HepG2 (cell line): ENCODE measurements at regions not wholly inside any gene's neighbourhood (a gene's known extent, or its start where the extent isn't known, plus 50 kb on each side); places are given as distances from the start of the nearest gene placed in this dataset.

Experiments used
- ATAC-seq: fragments of 200-7000 bp; cut with Tn5 transposase; 3 replicates; pipeline ENCODE4 v1.9.1; 2020; ENCODE audit warnings: mild to moderate bottlenecking, moderate library complexity
- BruUV-seq: library from RNA; stranded (reverse); fragments of 400-500 nt; replicated peaks from 2 replicates; lab custom pipeline; 2021; lab: Mats Ljungman, UMichigan
- CTCF ChIA-PET: fragments of 300-600 bp; formaldehyde crosslinking; extraction: SDS; loops from one replicate; lab custom pipeline; 2021; ENCODE audit warnings: low total read pairs, inconsistent platforms, low intra/inter-chr PET ratio; lab: Yijun Ruan, JAX
- POLR2A ChIA-PET: fragments of 350-600 bp; sonication (Branson Sonifier 250); formaldehyde crosslinking; loops from one replicate; lab custom pipeline; 2020; ENCODE audit warnings: antibody characterized with exemption, inconsistent platforms; lab: Yijun Ruan, JAX
- DNase-seq: peaks from one replicate; pipeline ENCODE4 v3.0.0-alpha.2; 2015; ENCODE audit warnings: low spot score
- FAIRE-seq: peaks from 3 replicates; lab custom pipeline; 2011; peaks lifted over from hg19 to GRCh38; lab: Jason Lieb, UNC
- H2AFZ ChIP-seq: one replicate; pipeline ENCODE4 v1.6.1; 2011; ENCODE audit warnings: low read length, inconsistent platforms
- H3K27ac ChIP-seq: fragments of 300-600 bp; 3 replicates; pipeline ENCODE4 v1.8.0; 2011; ENCODE audit warnings: mixed run types, mild to moderate bottlenecking, mixed read lengths, low read length, inconsistent platforms; ENCODE audit not compliant: insufficient read depth; ENCODE audit errors: extremely low read length
- H3K27me3 ChIP-seq, 2 experiments: fragments of 200-600 bp in 1 of 2; 2 replicates in 1 of 2; 3 replicates in 1 of 2; pipeline versions ENCODE4 v1.6.0 to v1.8.0; 2011; ENCODE audit warnings: low read length in 2 of 2, mild to moderate bottlenecking in 2 of 2, moderate library complexity in 2 of 2, inconsistent platforms in 1 of 2; ENCODE audit not compliant: insufficient read depth in 2 of 2, control insufficient read depth in 1 of 2
- H3K36me3 ChIP-seq, 2 experiments: fragments of 200-600 bp in 1 of 2; replicated peaks in 1 of 2; 2 replicates in 1 of 2; 3 replicates in 1 of 2; pipeline versions ENCODE4 v1.5.1 to v1.8.0; 2011; ENCODE audit warnings: low read length in 2 of 2, inconsistent platforms in 1 of 2; ENCODE audit not compliant: insufficient read depth in 2 of 2, control insufficient read depth in 1 of 2
- H3K4me1 ChIP-seq: 2 replicates; pipeline ENCODE4 v1.5.1; 2012; ENCODE audit warnings: low read length, inconsistent platforms; ENCODE audit not compliant: insufficient read depth
- H3K4me2 ChIP-seq: 2 replicates; pipeline ENCODE4 v1.6.0; 2011; ENCODE audit warnings: low read depth, low read length, inconsistent platforms
- H3K4me3 ChIP-seq, 3 experiments: fragments of 200-600 bp in 1 of 3; sonication (generic), shearing (Covaris generic) in 1 of 3; replicated peaks in 1 of 3; 2 replicates each; pipeline ENCODE4 v1.5.1; 2011 to 2016; ENCODE audit warnings: low read length in 3 of 3, inconsistent platforms in 2 of 3, low read depth in 2 of 3, mild to moderate bottlenecking in 2 of 3, control low read depth in 1 of 3, mixed read lengths in 1 of 3; ENCODE audit not compliant: insufficient read depth in 1 of 3
- H3K79me2 ChIP-seq: one replicate; pipeline ENCODE4 v1.6.1; 2011; ENCODE audit warnings: low read length, inconsistent platforms; ENCODE audit not compliant: insufficient read depth
- H3K9ac ChIP-seq: 2 replicates; pipeline ENCODE4 v1.6.0; 2011; ENCODE audit warnings: mild to moderate bottlenecking, low read depth, low read length, inconsistent platforms; ENCODE audit not compliant: insufficient read depth
- H3K9me3 ChIP-seq: 2 replicates; pipeline ENCODE4 v1.5.1; 2012; ENCODE audit warnings: mild to moderate bottlenecking, low read length
- H4K20me1 ChIP-seq: 2 replicates; pipeline ENCODE4 v1.6.0; 2011; ENCODE audit warnings: inconsistent platforms, mild to moderate bottlenecking, low read length, moderate library complexity; ENCODE audit not compliant: insufficient read depth
- ATAD3A ChIP-seq: sonication (generic); formaldehyde crosslinking; IDR thresholded peaks from 2 replicates; pipeline ENCODE4 v1.4.0; 2020; ENCODE audit warnings: missing genetic modification reagents
- CREBL2 ChIP-seq: sonication (generic); formaldehyde crosslinking; IDR thresholded peaks from 2 replicates; pipeline ENCODE4 v1.8.1; 2023; ENCODE audit warnings: missing genetic modification reagents, mild to moderate bottlenecking, borderline replicate concordance
- DR1 ChIP-seq: sonication (generic); formaldehyde crosslinking; IDR thresholded peaks from 2 replicates; pipeline ENCODE4 v1.8.0; 2021; ENCODE audit warnings: mild to moderate bottlenecking, missing genetic modification reagents, inconsistent platforms
- FOXK2 ChIP-seq: fragments of 450-650 bp; IDR thresholded peaks from 2 replicates; pipeline ENCODE4 v1.6.1; 2016
- NPAS2 ChIP-seq: sonication (generic); formaldehyde crosslinking; IDR thresholded peaks from 2 replicates; pipeline ENCODE4 v1.8.0; 2022; ENCODE audit warnings: mild to moderate bottlenecking, missing genetic modification reagents, borderline replicate concordance
- SAP130 ChIP-seq: IDR thresholded peaks from 2 replicates; pipeline ENCODE4 v1.6.1; 2016; ENCODE audit warnings: low read depth
- STAT6 ChIP-seq: sonication (generic); formaldehyde crosslinking; IDR thresholded peaks from 2 replicates; pipeline ENCODE4 v1.4.0; 2020; ENCODE audit warnings: missing genetic modification reagents, mild to moderate bottlenecking, borderline replicate concordance
- THRA ChIP-seq: sonication (generic); formaldehyde crosslinking; IDR thresholded peaks from 2 replicates; pipeline ENCODE4 v1.4.0; 2020; ENCODE audit warnings: missing genetic modification reagents, borderline replicate concordance
- ZFP36 ChIP-seq: fragments of 150-350 bp; IDR thresholded peaks from 2 replicates; pipeline ENCODE4 v1.6.1; 2018; ENCODE audit warnings: borderline replicate concordance, low read length, low read depth; ENCODE audit not compliant: partially characterized antibody
- ZFP91 ChIP-seq: sonication (generic); formaldehyde crosslinking; IDR thresholded peaks from 2 replicates; pipeline ENCODE4 v1.9.0; 2022; ENCODE audit warnings: missing genetic modification reagents, mild to moderate bottlenecking, borderline replicate concordance
- ZNF234 ChIP-seq: sonication (generic); formaldehyde crosslinking; conservative IDR thresholded peaks from 2 replicates; pipeline ENCODE4 v1.5.1; 2020; ENCODE audit warnings: mild to moderate bottlenecking, missing genetic modification reagents
- ZNF329 ChIP-seq: sonication (generic); formaldehyde crosslinking; IDR thresholded peaks from 2 replicates; pipeline ENCODE4 v1.9.0; 2021; ENCODE audit warnings: low read depth, mild to moderate bottlenecking, missing genetic modification reagents
- ZNF530 ChIP-seq: sonication (generic); formaldehyde crosslinking; IDR thresholded peaks from 2 replicates; pipeline ENCODE4 v1.5.0; 2020; ENCODE audit warnings: low read depth, mild to moderate bottlenecking, missing genetic modification reagents
- ZNF780A ChIP-seq: sonication (generic); formaldehyde crosslinking; IDR thresholded peaks from 2 replicates; pipeline ENCODE4 v1.8.0; 2022; ENCODE audit warnings: mild to moderate bottlenecking, missing genetic modification reagents, moderate library complexity
- WGBS: methylation state at CpG from one replicate; pipeline ENCODE4 v1.1.6; 2017; ENCODE audit warnings: low lambda C conversion rate; 5-methylcytosine and 5-hydroxymethylcytosine counted together
- in situ Hi-C: cut with HindIII; loops from 2 replicates; pipeline ENCODE4 v1.10.0; 2017; ENCODE audit warnings: low pct_unique_long_range_greater_than_20kb; ENCODE audit not compliant: extremely low pct_ligation_motif_present
- intact Hi-C: fragments of 100-400 bp; cut with micrococcal nuclease; formaldehyde crosslinking; loops from one replicate; pipeline ENCODE4 v1.10.0; 2022; ENCODE audit not compliant: unreplicated experiment

- H3K27me3 ChIP-seq: no peaks in the 10 kb centered on the region
- H4K20me1 ChIP-seq: no peaks in the 10 kb centered on the region
- TF ChIP-seq THRA: no peak
- no peak for TF ChIP-seq ZFP36
- no peak for TF ChIP-seq ZNF530 (CRISPR knock-in tag)
- no peak for TF ChIP-seq FOXK2
- TF ChIP-seq ZNF234 (CRISPR knock-in tag): no peak
- TF ChIP-seq SAP130 (CRISPR knock-in tag): no peak
- no peak for TF ChIP-seq ATAD3A (CRISPR knock-in tag)
- TF ChIP-seq, all 625 proteins: peak for 0
- in situ Hi-C loops: no loop called here
- no peaks in the 10 kb centered on the region for H3K36me3 ChIP-seq
- peaks cover 22% of the 10 kb centered on the region for H3K4me1 ChIP-seq
- H3K4me3 ChIP-seq: no peak overlapping the region
- H3K9ac ChIP-seq: no peak overlapping the region
- ATAC-seq (no peak), FAIRE-seq (no peak), DNase-seq (no peak)
- H3K9me3 ChIP-seq: no peaks in the 10 kb centered on the region
- no TSS peak for BruUV-seq
- H2AFZ ChIP-seq: no peak overlapping the region
- H3K79me2 ChIP-seq: no peaks in the 10 kb centered on the region
- H3K4me2 ChIP-seq: no peak overlapping the region
- ChIA-PET POLR2A (no interaction called here), CTCF (no interaction called here)
- intact Hi-C loops: no loop called here
- no peak overlapping the region for H3K27ac ChIP-seq
- 56% methylated on average over 5 of the region's 5 CpGs for WGBS
These were observed 462.5 kb downstream of the KLF12 start for GRCh38 chr13:73671732-73672131.

GRCh38 chr13:73671011-73671410 is 463.2 kb downstream of the KLF12 start:
- H4K20me1 ChIP-seq: no peaks in the 10 kb centered on the region
- no peaks in the 10 kb centered on the region for H3K79me2 ChIP-seq
- ChIA-PET CTCF (no interaction called here), POLR2A (no interaction called here)
- peaks cover 17% of the 10 kb centered on the region for H3K4me1 ChIP-seq
- H3K4me3 ChIP-seq: no peak overlapping the region
- no peak for FAIRE-seq
- WGBS: 16% methylated on average over 2 of the region's 2 CpGs
- H3K9me3 ChIP-seq: no peaks in the 10 kb centered on the region
- in situ Hi-C loops: no loop called here
- H3K9ac ChIP-seq: no peak overlapping the region
- ATAC-seq: no peak
- no peaks in the 10 kb centered on the region for H3K27me3 ChIP-seq
- intact Hi-C loops: no loop called here
- no peak overlapping the region for H2AFZ ChIP-seq
- no peak for DNase-seq
- no TSS peak for BruUV-seq
- no peak overlapping the region for H3K27ac ChIP-seq
- H3K4me2 ChIP-seq: no peak overlapping the region
- H3K36me3 ChIP-seq: no peaks in the 10 kb centered on the region
- TF ChIP-seq STAT6 (no peak), ZNF329 (no peak), ZFP91 (no peak), NPAS2 (no peak), ZNF780A (no peak), DR1 (CRISPR knock-in tag) (no peak), CREBL2 (CRISPR knock-in tag) (no peak)
